HUDEP-2 (cell line): ENCODE measurements at regions not wholly inside any gene's neighbourhood (a gene's known extent, or its start where the extent isn't known, plus 50 kb on each side); places are given as distances from the start of the nearest gene placed in this dataset.

ENCODE experiments used
- DNase-seq, 76 experiments: peaks; one replicate each; lab custom pipeline; 2025; ENCODE audit not compliant: unreplicated experiment in 76 of 76; lab: John Stamatoyannopoulos, UW

DNA sequence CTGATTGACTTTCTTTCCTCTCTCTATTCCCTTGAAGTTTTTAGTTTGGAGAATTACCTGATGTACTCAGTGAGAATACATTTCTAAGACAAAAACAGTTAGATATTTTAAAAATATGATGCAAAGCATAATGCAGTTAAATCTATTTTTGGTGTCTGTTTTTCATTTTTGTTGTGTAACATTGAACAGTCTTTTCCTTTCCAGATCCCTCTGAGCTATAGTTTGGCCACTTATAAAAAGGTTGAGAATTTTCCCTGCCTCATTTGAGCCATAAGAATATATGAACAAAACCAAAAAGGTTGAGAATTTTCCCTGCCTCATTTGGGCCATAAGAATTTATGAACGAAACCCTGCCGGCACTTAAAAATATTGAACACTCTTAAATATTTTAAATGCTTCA lies 57.0 kb upstream of the IPO5 start:
- DNase-seq: no peak

GRCh38 chr13:97901716-97902115 lies 51.8 kb upstream of the IPO5 start:
- DNase-seq: no peak
